ENCODE measurements at regions not wholly inside any gene's neighbourhood (a gene's known extent, or its start where the extent isn't known, plus 50 kb on each side); places are given as distances from the start of the nearest gene placed in this dataset.

GRCh38 chr6:23154159-23154558 lies 584.8 kb downstream of the HDGFL1 start:
- no peaks in the 10 kb centered on the region for H3K36me3 ChIP-seq
- no peak for TF ChIP-seq CTCF (IDR thresholded peaks at IDR 0.05)
- no peak overlapping the region for H3K27ac ChIP-seq
- no peak overlapping the region for H3K9ac ChIP-seq (ENCODE audit: low read depth in 2 of 2, low read length in 2 of 2)
- no peaks in the 10 kb centered on the region for H3K9me3 ChIP-seq
- no peak overlapping the region for H3K4me3 ChIP-seq
- H3K27me3 ChIP-seq, result no peaks in the 10 kb centered on the region
- intact Hi-C loops (cut with DNase I), result no loop called here
- DNase-seq, result no peak
- H3K4me1 ChIP-seq, result no peaks in the 10 kb centered on the region

GRCh38 chr6:23170049-23170448 lies 600.7 kb downstream of the HDGFL1 start:
- H3K4me1 ChIP-seq, result no peaks in the 10 kb centered on the region
- H3K36me3 ChIP-seq, result no peaks in the 10 kb centered on the region
- no peaks in the 10 kb centered on the region for H3K9me3 ChIP-seq
- intact Hi-C loops (cut with DNase I), result no loop called here
- H3K27me3 ChIP-seq, result no peaks in the 10 kb centered on the region
- H3K27ac ChIP-seq, result no peak overlapping the region
- no peak overlapping the region for H3K4me3 ChIP-seq
- no peak for DNase-seq
- no peak for TF ChIP-seq CTCF (IDR thresholded peaks at IDR 0.05)
- H3K9ac ChIP-seq (ENCODE audit: low read depth in 2 of 2, low read length in 2 of 2), result no peak overlapping the region

- H3K36me3 ChIP-seq, result no peaks in the 10 kb centered on the region
- no peaks in the 10 kb centered on the region for H3K9me3 ChIP-seq
- TF ChIP-seq CTCF (IDR thresholded peaks at IDR 0.05), result no peak
- H3K4me1 ChIP-seq, result no peaks in the 10 kb centered on the region
- DNase-seq, result no peak
- no peaks in the 10 kb centered on the region for H3K27me3 ChIP-seq
- intact Hi-C loops (cut with DNase I), result no loop called here
- no peak overlapping the region for H3K9ac ChIP-seq (ENCODE audit: low read depth in 2 of 2, low read length in 2 of 2)
- no peak overlapping the region for H3K4me3 ChIP-seq
- H3K27ac ChIP-seq, result no peak overlapping the region
These were observed 603.9 kb downstream of the HDGFL1 start for GRCh38 chr6:23173234-23173633.

- Histone ChIP-seq H3K4me3 (no peak overlapping the region), H3K36me3 (no peaks in the 10 kb centered on the region), H3K27me3 (no peaks in the 10 kb centered on the region), H3K9me3 (no peaks in the 10 kb centered on the region), H3K9ac (ENCODE audit: low read depth in 2 of 2, low read length in 2 of 2) (no peak overlapping the region), H3K27ac (no peak overlapping the region), H3K4me1 (no peaks in the 10 kb centered on the region)
- intact Hi-C loops (cut with DNase I), result no loop called here
- TF ChIP-seq CTCF (IDR thresholded peaks at IDR 0.05), result no peak
- no peak for DNase-seq
These were observed 605.5 kb downstream of the HDGFL1 start for GRCh38 chr6:23174781-23175361.

- no peak for DNase-seq
- no peak overlapping the region for H3K4me3 ChIP-seq
These were observed 606.0 kb downstream of the HDGFL1 start for GRCh38 chr6:23175391-23175790.

More at GRCh38 chr6:23175391-23175790, 606.0 kb downstream of the HDGFL1 start:
- H3K9me3 ChIP-seq, result no peaks in the 10 kb centered on the region
- no peaks in the 10 kb centered on the region for H3K4me1 ChIP-seq
- H3K36me3 ChIP-seq, result no peaks in the 10 kb centered on the region
- intact Hi-C loops (cut with DNase I), result no loop called here
- no peak overlapping the region for H3K9ac ChIP-seq (ENCODE audit: low read depth in 2 of 2, low read length in 2 of 2)
- no peak overlapping the region for H3K27ac ChIP-seq
- TF ChIP-seq CTCF (IDR thresholded peaks at IDR 0.05), result no peak
- H3K27me3 ChIP-seq, result no peaks in the 10 kb centered on the region
